IPS-NIHi7 (cell line): ENCODE measurements at regions not wholly inside any gene's neighbourhood (a gene's known extent, or its start where the extent isn't known, plus 50 kb on each side); places are given as distances from the start of the nearest gene placed in this dataset.
"Not testable (repeated sequence)": the region's sequence is repeated elsewhere in the genome, so short reads cannot be mapped to it uniquely, and the experiment has no call there.

Experiments used
- DNase-seq: peaks from one replicate; pipeline ENCODE4 v3.0.0; 2012; ENCODE audit warnings: mixed read lengths; ENCODE audit errors: extremely low spot score

DNA sequence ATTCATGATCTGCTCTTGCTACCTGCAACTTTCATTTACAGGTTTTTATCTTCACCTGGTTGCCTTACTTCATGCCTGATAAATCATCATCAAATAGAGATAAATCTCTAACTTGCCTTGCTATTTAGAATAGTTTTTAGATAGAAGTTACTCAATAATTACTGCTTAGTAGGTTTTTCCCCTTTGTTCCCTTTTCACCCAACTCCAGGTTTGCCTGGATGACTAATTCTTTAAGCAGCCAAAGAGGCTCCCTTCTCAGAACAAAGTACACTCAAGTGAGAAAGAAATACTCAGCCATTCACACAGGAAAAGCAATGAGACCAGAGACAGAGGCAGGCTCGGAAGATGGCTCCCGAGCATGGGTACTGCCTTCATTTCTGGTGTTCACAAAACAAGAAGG lies 268.1 kb upstream of the CRBN start:
- DNase-seq = no peak

DNA sequence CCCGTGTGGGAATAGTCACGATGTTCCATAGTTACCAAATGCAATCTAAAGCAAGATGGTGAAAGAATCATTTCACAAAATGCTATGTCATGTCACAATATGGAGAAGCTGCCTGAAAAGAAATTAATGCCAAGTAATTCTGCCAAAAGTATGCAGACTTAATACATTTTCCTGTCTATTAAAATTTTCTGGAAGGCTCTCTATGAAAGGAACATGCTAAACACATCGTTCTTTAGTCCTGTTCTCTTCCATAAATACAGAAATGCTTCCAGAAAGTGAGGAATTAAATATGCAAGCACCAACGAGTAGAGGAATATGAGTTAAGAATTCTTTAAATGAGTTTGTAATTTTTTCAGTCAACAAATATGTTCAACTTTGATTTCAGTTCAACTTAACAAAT lies 266.8 kb upstream of the CRBN start:
- DNase-seq = no peak

DNA sequence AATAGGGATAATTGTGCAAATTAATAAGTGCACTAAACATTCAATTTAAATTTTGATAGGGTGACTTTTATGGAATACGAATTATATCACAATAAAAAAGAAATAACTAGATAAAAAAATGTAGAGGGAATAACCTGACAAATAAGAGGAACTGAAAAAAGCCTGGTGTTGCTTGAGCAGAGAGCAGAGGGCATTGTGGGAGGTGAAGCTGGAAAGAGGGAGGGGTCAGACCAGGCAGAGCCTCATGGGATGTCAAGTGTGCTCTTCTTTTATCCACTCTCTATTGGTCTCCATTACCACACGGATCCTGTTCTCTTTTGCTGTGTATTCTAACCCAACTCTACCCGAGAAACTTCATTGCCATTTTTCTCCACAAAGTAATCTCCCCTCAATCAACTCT lies 264.0 kb upstream of the CRBN start:
- no peak for DNase-seq

DNA sequence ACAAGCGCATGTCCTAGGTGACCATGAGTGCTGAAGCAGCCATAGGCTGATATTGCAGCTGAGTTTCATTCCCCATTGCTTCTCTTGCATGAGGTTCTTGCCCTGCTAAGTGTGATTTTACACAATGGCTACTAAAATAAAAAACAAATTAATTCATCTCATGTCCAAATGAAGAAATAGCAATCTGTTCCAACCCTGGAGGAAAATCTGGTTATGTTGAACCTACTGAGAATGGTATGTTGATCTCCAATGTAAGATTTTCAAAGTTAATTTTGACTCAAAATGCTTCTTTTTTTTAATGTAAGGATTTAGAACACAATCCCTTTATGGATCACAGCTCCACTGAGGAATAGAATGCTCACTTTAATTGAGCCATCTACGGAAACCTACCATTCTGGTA lies 254.2 kb upstream of the CRBN start:
- DNase-seq = no peak

DNA sequence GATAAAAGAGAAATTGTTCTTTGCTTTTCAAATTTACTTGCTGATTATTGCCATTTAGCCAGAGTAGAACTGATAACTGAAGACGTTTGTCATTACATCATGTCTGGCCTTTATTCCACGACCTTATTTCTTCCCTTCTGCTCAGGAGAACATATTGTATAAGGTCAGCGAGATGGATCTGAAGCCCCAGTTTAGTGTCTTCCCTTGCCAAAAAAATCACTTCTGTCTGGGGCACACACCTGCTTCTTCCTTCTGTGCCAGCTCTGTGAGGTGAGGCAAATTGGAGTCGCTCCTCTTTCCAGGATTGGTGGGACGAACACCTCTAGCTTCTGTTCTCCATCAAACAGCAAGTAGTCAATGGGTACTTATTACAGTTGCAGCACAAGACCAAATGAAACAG lies 250.3 kb upstream of the CRBN start:
- DNase-seq = no peak

DNA sequence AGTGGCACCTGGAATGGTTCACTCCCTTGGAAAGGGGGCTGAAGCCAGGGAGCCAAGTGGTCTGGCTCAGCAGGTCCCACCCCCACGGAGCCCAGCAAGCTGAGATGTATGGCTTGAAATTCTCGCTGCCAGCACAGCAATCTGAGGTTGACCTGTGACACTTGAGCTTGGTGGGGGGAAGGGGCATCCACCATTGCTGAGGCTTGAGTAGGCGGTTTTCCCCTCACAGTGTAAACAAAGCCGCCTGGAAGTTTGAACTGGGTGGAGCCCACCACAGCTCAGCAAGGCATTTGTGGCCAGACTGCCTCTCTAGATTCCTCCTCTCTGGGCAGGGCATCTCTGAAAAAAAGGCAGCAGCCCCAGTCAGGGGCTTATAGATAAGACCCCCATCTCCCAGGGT lies 228.2 kb upstream of the CRBN start:
- not testable (repeated sequence) for DNase-seq

DNA sequence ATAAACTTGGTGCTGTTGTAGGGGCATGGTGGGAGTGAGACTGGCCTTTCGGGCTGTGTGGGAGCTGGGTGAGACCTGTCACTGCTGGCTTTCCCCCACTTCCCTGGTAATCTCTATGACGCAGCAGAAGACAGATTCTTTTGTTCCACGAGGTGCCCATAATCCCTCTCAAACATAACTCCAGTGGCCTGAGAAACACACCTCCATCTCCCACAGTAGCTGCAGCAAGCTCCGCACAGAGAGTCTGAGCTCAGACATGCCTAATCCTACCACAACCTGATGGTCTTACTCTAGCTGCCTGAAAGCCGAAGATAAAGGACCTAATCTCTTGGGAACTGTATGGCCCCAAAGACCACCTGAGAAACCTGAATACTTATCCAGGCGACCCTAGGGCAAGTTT lies 225.6 kb upstream of the CRBN start:
- DNase-seq = no peak

DNA sequence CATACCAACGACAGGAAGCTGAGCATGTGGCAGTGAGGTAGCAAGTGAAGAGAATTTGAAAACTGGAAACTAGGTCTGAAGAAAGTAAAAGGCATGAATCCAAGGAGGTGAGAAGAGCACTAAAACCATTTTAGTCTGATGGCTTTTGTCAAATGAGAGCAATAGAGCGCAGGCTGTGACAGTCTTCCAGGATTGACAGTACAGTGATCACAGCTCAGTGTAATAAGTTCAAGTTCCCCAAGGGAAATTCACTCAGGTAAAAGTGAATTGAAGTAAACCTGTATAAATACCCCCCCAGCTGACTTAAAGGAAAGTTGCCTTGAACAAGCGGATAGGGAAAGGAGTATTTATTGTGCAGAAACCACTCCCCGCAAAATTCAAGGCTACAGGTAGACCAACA lies 224.2 kb upstream of the CRBN start:
- DNase-seq = no peak

DNA sequence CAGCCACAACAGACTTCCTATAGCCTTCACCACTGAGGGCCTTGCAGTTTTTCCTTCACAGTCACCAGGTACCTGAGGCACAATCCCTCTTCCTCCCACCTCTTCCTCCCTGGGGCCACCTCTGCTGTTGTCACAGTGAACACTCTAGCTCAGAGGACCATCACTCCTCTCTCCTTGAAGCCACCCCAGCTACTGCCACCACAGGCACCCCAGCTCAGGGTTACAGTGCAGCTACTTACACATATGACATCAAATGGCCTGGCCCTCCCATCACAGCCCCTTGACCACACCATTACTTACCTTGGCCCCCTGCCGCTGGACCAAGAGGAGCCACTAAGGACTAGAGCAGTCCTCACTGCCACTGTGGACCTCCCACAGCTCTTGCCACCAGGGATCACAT lies 213.5 kb upstream of the CRBN start:
- DNase-seq = no peak

DNA sequence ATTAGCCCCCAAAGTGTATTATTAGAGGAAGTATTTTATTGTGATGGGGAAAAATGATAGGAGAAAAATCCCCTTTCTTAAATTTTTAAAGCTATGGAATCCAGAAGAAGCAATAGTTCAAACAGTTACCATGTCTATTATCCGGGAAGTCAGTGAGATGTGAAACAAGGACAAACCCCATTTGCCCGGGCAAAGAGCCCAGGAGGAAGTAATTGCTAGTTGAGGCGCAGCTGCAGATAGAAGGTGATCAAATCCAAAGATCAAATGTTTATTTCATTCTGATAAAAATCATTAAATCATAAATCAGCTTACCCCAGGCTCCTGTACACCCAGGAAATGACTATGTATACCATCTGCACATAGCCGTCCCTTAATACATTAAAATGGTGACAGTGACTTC lies 204.0 kb upstream of the CRBN start:
- no peak for DNase-seq

DNA sequence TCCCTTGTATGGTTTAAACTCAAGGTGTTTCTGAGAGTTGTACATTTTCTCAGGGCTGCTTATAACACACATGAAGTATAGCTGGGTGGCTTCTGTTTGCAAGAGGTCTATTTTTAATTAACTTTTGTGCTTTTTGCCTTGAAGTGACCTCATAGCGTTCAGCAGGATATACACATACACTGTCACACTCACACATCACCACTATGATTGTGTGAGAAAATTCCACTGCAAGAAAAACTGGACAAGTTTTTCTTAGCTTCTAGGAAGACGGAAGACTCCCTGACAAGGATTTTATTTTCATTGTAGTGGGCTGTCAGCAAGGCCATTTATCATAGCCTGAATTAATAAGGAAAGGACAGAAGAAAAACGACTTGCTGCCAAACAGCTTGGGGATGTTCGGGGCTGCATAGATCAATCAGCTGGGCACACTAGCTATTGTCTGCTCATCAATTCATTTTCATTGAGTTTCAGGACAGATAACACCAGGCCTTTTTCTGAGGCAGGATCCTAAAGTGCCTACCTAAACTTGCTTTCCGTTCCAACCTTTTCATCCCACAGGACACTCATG lies 192.8 kb upstream of the CRBN start:
- no peak for DNase-seq

DNA sequence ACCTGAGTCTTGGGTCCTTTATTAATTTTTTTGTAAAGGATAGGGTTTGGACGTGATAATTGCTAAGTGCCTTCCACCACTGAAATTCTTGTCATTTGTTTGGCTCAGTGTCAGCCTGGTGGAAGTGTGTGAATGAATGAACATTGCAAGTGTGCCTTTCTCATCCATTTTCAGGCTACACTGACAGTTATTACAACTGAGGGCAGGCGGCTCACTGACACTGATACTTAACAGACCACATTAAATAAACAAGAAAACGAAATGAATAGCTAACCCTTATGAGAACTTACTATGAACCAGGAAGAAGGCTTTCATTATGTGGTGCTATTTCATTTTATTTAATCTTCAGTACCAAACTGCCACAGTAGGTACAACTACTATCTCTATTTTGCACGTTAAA lies 188.8 kb upstream of the CRBN start:
- DNase-seq = no peak

DNA sequence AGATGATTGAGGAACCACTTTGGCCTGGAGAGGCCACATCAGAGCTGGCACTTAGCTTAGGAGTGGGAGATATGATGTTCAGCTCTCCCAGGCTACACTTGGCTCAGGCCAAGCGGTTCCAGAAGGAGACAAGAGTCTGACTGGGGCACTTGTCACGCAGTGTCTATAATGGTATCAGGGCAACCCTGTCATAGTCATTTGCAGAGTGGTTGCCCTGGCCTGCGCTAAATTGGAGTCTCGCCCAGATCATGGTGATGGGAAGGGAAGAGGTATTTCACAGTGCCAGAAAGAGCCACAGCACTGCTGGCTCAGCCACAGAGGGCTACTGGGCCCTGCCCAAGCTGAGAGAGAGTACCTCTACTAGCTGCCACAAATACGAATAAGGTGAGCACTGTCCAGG lies 186.9 kb upstream of the CRBN start:
- DNase-seq = no peak

DNA sequence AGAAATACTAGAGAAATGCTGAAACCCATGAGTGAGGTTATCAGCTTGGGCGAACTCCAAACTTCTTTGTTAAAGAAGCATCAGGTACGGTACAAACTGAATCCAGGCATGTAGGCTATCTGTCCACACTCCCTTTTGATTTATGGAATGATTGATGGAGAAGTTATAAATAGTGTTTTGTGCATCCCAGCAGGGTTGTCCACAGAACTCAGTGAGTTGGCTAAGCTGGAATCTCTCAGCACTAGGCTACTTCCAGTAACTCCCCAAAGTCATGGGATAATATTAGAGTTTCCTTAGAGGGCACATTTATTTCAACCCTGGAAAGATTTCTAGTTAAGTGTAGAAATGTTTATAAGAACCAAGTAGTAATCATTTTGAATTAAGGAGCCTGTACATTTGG lies 186.2 kb upstream of the CRBN start:
- DNase-seq = no peak

DNA sequence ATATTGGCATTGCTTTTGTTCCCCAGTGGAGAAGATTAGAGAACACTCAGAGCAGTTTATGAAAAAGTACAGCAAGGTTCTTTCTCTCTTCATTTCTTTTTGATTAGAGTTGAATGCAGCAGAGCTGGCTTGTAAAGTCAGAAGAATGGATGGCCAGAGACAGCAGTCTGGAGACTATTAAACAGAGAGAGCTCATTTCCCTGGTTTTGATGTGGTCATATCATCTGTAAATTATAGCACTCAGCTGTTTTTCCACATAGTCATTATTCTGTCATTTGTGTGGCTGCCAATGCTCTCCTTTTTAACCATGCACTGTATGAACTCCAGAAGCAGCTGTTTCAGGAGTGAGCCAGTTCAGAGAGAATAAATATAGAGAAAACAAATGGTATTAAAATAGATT lies 177.4 kb upstream of the CRBN start:
- DNase-seq = no peak

DNA sequence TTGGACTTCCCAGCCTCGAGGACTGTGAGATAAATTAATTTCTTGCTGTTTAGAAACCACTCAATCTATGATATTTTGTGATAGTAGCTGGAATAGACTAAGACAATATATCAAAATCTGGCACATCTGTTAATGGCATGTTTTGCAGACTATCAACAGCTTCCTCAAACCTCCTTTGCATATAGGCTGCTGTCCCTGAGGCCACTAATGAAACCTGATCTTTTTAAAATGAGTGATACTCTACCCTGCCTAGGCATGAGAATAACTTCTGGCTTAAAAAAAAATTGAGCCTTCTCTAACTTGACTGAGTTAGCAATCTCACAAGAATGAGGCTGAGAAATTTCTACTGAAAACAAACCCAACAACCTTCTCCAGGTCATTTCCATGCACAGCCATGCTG lies 176.0 kb upstream of the CRBN start:
- DNase-seq = no peak

DNA sequence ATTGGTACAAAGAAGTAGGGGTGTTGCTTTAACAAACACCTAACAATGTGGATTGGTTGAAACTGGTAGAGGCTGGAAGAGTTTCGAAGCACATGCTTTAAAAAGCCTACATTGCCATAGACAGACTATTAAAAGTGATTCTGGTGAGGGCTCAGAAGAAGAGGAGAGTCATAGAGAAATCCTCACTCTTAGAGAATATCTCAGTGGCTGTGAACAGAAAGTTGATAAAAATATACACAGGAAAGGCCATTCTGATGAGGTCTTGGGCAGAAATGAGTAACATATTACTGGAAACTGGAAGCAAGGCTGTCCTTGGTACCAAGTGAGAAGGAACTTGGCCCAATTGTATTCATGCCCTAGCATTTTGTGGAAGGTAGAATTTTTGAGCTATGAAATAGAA lies 173.7 kb upstream of the CRBN start:
- no peak for DNase-seq

DNA sequence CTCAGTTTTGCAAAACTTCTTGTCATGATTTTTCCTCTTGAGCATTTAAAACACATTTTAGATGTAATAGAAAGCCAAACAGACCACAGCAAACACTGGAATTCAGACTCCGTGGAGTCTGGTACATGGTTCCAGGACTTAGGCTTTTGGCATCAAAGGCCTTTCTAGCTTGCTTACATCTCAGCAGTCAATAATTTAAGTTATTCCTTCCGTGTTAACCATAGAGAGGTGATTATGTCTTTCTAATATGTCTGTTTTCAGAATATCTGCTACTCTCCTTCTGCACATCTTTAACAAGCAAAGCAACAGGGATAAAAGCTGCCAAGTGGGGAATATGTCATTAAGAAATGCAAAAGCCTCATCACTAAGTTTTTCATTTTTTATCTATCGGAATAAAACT lies 171.7 kb upstream of the CRBN start:
- no peak for DNase-seq

DNA sequence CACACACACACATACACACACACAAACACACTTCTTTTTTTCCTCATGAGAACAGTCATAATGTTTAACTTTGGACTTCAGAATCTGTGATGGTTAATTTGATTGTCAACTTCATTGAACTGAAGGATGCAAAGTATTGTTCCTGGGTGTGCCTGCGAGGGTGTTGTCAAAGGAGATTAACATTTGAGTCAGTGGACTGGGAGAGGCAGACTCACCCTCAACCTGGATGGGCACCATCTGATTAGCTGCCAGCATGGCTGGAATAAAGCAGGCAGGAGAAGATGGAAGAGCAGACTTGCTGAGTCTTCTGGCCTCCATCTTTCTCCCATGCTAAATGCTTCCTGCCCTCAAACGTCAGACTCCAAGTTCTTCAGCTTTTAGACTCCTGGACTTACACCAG lies 167.6 kb upstream of the CRBN start:
- DNase-seq = not testable (repeated sequence)

DNA sequence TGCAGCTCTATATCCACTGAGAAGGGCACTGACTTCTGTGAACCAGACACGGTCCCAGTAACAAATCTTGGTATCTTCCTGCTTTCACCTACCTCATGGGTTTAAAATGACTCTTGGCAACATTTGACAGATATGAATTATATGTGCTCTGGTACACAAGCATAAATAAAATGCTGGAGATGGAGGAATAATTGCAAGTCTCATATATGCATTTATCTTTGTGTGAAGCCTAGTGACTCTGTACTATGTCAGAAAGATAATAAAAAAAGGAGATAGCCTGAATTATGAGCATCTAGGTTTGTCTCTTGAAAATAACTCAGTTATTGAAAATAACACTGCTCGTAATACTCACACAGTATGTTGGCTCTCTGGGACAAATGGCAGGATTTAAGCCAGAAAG lies 167.1 kb upstream of the CRBN start:
- DNase-seq = no peak

DNA sequence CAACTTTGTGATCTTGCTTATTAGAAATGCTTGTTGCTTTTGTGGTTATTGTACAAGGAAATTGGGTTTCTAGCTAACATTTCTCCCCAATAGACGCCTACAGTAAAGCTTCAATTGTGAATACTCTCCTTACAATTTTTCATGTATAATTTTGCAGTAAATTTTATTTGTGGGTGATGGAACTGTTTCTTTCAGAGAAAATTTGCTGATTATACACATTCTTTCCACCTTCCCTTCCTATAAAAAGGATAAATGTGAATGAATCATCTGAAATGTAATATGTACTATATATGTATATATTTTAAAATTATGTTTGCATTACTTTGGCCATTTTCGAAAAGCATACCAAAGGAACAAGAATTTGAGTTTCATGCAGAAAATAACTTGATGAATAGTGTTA lies 162.7 kb upstream of the CRBN start:
- DNase-seq = no peak

DNA sequence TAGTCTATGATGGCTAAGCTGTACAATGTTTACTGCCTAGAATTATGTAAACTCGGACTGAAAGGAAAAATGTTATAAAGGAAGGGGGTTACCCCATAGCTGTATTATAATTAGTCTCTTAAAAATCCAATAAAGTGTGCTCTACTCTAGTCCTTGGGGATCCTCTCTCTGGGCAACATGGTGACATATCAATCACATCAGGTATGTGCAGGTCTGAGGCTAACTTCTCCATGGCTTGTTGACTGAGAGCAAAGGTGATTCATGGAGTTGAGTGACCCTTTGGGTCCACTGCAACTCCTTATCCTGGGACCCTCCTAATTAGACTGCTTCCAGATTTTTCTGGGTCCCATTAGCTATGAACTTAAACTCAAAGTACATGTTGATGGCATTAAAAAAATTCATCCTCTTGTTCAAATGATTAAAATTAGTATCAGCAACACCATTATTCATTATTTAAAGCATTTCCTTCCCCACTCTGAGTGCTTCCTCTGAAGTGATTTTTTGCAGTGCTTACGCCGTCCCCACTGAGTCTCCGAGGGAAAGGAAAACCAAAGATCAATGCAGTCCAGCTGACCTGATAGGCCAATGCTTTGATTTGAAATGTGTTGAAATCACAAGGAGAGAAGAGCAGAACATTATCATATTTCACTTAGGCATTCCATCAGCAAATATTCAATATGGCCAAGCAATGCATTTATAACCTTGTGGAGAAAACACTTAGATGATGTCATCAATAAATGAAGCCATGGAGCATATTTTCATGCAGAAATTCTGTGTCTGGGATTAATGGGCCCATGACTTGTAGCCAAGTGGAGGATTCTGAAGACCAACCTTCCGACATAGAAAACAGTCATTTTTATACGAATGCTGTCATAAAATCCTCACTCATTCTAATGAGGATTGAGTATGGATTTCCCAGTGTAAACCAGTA lies 161.7 kb upstream of the CRBN start:
- no peak for DNase-seq

DNA sequence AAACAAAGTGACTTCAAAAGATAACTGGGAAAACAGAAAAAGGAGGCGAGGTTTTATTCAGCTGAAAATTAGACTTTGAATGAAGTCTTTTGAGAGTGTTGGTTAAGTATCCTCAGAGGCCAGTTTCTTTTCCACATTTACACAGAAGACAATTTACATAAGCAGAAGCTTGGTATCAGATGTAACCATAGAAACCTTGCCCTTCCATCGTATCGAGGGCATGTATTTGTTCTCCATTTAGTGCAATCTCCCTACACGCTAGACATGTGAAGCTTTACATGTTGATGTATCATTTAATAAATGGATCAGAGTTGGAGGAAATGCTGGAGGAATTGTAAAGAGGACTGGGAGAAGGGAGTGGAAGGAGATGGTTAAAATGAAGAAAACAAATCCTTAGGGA lies 161.0 kb upstream of the CRBN start:
- no peak for DNase-seq

DNA sequence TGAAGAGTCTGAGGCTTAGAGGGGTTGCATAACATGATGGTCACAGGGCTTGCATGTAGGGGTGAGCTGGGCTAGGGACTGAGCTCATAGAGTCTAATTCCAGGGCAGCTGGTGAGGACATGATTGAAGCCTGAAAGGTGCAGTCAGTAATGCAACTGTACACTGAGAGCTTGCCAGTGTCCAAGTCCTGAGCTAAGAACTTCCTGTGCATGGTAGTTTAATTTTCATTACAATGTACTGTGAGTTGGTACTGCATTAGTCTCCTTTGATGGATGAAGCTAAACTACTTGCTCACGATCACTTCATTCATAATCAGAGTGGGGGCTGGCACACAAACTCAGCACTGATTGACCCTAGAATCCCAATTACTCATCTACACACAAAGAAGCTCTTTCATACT lies 156.4 kb upstream of the CRBN start:
- no peak for DNase-seq
